HG03378 (cell line): ENCODE measurements at regions not wholly inside any gene's neighbourhood (a gene's known extent, or its start where the extent isn't known, plus 50 kb on each side); places are given as distances from the start of the nearest gene placed in this dataset.
A peak's percentile ranks its signal among the peaks of the same experiment; 100 is the strongest.

Source experiments
- ATAC-seq: cut with Tn5 transposase; IDR thresholded peaks from one replicate; pipeline ENCODE4 v1.9.1; 2021; ENCODE audit warnings: mild to moderate bottlenecking, moderate library complexity; ENCODE audit not compliant: unreplicated experiment

- no peak for ATAC-seq
These were observed 399.8 kb downstream of the TXNL1 start for GRCh38 chr18:56238576-56238975.

- peak; percentile 78 for ATAC-seq
These were observed 402.8 kb downstream of the TXNL1 start for GRCh38 chr18:56235481-56236013.

- peak; percentile 38 for ATAC-seq
These were observed 403.3 kb downstream of the TXNL1 start for GRCh38 chr18:56235071-56235470.

GRCh38 chr18:56233595-56233994 lies 404.8 kb downstream of the TXNL1 start:
- ATAC-seq = no peak

- no peak for ATAC-seq
These were observed 412.4 kb downstream of the TXNL1 start for GRCh38 chr18:56226025-56226424.

- ATAC-seq = no peak
These were observed 413.5 kb downstream of the TXNL1 start for GRCh38 chr18:56224669-56225561.

GRCh38 chr18:56221195-56222065 lies 417.0 kb downstream of the TXNL1 start:
- no peak for ATAC-seq

GRCh38 chr18:56217406-56217805 lies 421.0 kb downstream of the TXNL1 start:
- no peak for ATAC-seq

GRCh38 chr18:56214706-56215105 lies 423.7 kb downstream of the TXNL1 start:
- no peak for ATAC-seq

- no peak for ATAC-seq
These were observed 427.9 kb downstream of the TXNL1 start for GRCh38 chr18:56210520-56210919.

- no peak for ATAC-seq
These were observed 430.4 kb downstream of the TXNL1 start for GRCh38 chr18:56207989-56208388.

- ATAC-seq = no peak
These were observed 434.3 kb downstream of the TXNL1 start for GRCh38 chr18:56204052-56204451.

GRCh38 chr18:56202678-56203077 lies 435.7 kb downstream of the TXNL1 start:
- ATAC-seq = no peak

- no peak for ATAC-seq
These were observed 437.9 kb downstream of the TXNL1 start for GRCh38 chr18:56200381-56200911.

GRCh38 chr18:56199580-56200330 lies 438.6 kb downstream of the TXNL1 start:
- no peak for ATAC-seq

GRCh38 chr18:56197241-56197859 lies 441.0 kb downstream of the TXNL1 start:
- ATAC-seq = peak; percentile 65

- ATAC-seq = no peak
These were observed 441.7 kb downstream of the TXNL1 start for GRCh38 chr18:56196495-56197225.

GRCh38 chr18:56191334-56191733 lies 447.1 kb downstream of the TXNL1 start:
- ATAC-seq = no peak

- no peak for ATAC-seq
These were observed 448.8 kb downstream of the TXNL1 start for GRCh38 chr18:56189615-56190014.
